Activated naive CD8-positive, alpha-beta T cell treated with anti-CD3 and anti-CD28 coated beads, Interleukin-2, amount 10 ng/mL, durations not matched to agents 7 days and 5 days (primary cell): ENCODE measurements at regions not wholly inside any gene's neighbourhood (a gene's known extent, or its start where the extent isn't known, plus 50 kb on each side); places are given as distances from the start of the nearest gene placed in this dataset.

ENCODE experiments used
- ATAC-seq: fragments of 150-1000 bp; cut with Tn5 transposase; one replicate; pipeline ENCODE4 v1.10.0; 2021; ENCODE audit warnings: low read depth, moderate library complexity
- POLR2A ChIA-PET: fragments of 350-600 bp; sonication (Branson Sonifier 250); formaldehyde crosslinking; loops from one replicate; lab custom pipeline; 2021; ENCODE audit warnings: antibody characterized with exemption; lab: Charles Lee
- DNase-seq: peaks from one replicate; pipeline ENCODE4 v3.0.0; 2021
- H3K27ac Mint-ChIP-seq: one replicate; pipeline ENCODE4 v1.8.0; 2022; ENCODE audit warnings: mild to moderate bottlenecking, mixed read lengths
- H3K27me3 Mint-ChIP-seq: one replicate; pipeline ENCODE4 v1.8.0; 2022; ENCODE audit warnings: mild to moderate bottlenecking, moderate library complexity, mixed read lengths
- H3K36me3 Mint-ChIP-seq: one replicate; pipeline ENCODE4 v1.8.0; 2021; ENCODE audit warnings: mild to moderate bottlenecking, mixed read lengths
- H3K4me1 Mint-ChIP-seq: one replicate; pipeline ENCODE4 v1.8.0; 2021; ENCODE audit warnings: mixed read lengths
- H3K4me3 Mint-ChIP-seq: one replicate; pipeline ENCODE4 v1.8.0; 2022; ENCODE audit warnings: mild to moderate bottlenecking, moderate library complexity, mixed read lengths
- H3K9me3 Mint-ChIP-seq: one replicate; pipeline ENCODE4 v1.8.0; 2021; ENCODE audit warnings: mixed read lengths

DNA sequence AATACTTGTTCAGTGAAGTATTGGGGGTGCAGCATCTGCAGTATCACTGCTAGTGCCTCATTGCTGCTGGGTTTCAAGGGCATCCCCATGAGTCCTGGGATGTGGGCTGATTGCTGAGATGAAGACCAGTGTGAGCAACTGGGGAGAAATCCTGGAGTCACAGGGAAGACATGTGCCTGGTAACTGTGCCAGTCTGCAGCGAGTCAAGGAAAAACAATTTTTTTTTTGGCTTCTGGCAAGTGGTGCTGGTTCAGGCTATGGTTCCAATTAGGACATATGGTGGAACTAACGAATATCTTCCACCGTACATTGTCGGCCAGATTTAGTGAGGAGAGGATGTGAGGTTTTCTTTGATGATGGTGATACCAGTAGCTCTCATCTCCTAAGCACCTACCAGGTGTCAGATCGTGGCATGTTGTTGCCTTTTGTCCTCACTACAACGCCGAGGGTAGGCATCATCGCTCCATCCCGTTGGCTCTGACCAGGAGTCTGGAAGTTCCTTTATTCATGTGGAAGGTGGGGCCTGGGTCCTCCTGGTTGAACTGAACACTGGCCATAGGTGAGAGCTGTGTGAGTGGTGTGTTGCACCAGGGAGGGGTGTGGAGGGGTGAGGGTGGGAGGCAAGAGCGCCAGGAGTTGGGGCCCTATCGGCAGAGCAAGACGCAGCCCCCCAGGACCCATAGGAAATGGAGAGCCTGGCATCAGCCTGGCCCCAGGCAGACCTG lies 118.0 kb upstream of the HS6ST1 start:
- peaks cover 2% of the 10 kb centered on the region for H3K4me1 Mint-ChIP-seq
- no peaks in the 10 kb centered on the region for H3K36me3 Mint-ChIP-seq
- peaks cover 12% of the 10 kb centered on the region for H3K27me3 Mint-ChIP-seq
- H3K9me3 Mint-ChIP-seq = no peaks in the 10 kb centered on the region
- H3K4me3 Mint-ChIP-seq = no peak overlapping the region
- H3K27ac Mint-ChIP-seq = no peak overlapping the region
- ATAC-seq (no peak), DNase-seq (no peak)
- POLR2A ChIA-PET = no interaction called here

DNA sequence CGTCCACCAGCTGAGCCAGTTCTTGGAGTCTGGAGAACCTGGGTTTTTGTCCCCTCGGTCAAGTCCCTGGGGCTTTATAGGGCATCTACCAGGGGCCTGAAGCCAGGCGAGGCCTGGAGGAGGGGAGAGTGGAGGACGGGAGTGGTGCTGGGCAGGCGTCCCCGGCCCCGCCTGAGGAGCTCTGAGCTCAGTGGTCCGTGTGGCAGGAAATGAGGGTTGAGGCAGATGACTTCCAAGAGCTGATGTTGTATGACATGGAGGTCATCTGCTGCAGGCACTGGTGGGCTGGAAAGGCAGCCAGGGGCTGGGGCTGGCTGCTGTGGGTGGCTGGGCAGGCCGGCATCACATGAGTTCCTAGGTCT lies 118.5 kb upstream of the HS6ST1 start:
- no peak for DNase-seq
- POLR2A ChIA-PET = no interaction called here
- no peak overlapping the region for H3K4me3 Mint-ChIP-seq
- no peak for ATAC-seq
- no peaks in the 10 kb centered on the region for H3K36me3 Mint-ChIP-seq
- H3K4me1 Mint-ChIP-seq = peaks cover 2% of the 10 kb centered on the region
- peaks cover 12% of the 10 kb centered on the region for H3K27me3 Mint-ChIP-seq
- H3K27ac Mint-ChIP-seq = no peak overlapping the region
- H3K9me3 Mint-ChIP-seq = no peaks in the 10 kb centered on the region

DNA sequence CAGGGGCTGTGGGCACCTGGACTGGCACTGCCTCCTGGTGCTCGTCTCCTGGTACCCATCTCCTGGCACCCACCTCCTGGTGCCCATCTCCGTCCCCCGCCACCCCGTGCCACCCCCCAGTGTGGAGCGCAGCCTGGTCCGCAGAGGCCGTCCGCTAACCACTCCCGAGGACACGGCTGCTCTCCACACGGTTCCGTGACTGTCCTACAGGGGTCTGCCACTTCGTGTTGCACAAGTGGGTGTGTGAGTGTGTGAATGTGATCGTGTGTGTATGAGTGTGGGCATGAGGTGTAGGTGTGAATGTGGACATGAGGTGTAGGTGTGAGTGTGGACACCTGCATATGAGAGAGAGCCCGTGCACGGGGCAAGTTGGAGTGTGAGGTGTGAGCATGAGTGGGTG lies 119.4 kb upstream of the HS6ST1 start:
- Mint-ChIP-seq H3K4me3 (no peak overlapping the region), H3K27me3 (peaks cover 9% of the 10 kb centered on the region), H3K4me1 (peaks cover 2% of the 10 kb centered on the region), H3K27ac (no peak overlapping the region), H3K9me3 (no peaks in the 10 kb centered on the region), H3K36me3 (no peaks in the 10 kb centered on the region)
- DNase-seq = no peak
- POLR2A ChIA-PET = no interaction called here
- ATAC-seq = no peak

DNA sequence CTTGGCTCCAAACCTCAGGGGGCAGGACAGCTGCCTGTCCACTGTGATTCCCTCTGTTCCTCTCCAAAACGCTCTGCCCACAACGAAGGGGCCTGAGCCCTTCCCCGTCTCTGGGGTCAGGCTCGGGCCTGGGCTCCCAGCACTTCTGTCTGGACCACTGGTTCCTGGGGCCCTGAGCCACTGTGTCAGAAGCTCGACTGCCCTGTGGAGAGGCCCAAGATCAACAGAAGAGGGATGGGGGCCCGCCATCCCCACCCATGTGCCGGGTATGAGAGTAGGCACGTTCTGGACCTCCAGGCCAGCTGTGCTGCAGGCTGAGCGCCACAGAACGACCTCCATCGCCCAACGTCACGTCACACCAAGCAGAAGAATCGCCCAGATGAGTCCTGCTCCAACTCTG lies 119.9 kb upstream of the HS6ST1 start:
- Mint-ChIP-seq H3K27me3 (peaks cover 9% of the 10 kb centered on the region), H3K9me3 (no peaks in the 10 kb centered on the region), H3K27ac (no peak overlapping the region), H3K4me1 (peaks cover 2% of the 10 kb centered on the region), H3K4me3 (no peak overlapping the region), H3K36me3 (no peaks in the 10 kb centered on the region)
- DNase-seq (no peak), ATAC-seq (no peak)
- POLR2A ChIA-PET = no interaction called here

DNA sequence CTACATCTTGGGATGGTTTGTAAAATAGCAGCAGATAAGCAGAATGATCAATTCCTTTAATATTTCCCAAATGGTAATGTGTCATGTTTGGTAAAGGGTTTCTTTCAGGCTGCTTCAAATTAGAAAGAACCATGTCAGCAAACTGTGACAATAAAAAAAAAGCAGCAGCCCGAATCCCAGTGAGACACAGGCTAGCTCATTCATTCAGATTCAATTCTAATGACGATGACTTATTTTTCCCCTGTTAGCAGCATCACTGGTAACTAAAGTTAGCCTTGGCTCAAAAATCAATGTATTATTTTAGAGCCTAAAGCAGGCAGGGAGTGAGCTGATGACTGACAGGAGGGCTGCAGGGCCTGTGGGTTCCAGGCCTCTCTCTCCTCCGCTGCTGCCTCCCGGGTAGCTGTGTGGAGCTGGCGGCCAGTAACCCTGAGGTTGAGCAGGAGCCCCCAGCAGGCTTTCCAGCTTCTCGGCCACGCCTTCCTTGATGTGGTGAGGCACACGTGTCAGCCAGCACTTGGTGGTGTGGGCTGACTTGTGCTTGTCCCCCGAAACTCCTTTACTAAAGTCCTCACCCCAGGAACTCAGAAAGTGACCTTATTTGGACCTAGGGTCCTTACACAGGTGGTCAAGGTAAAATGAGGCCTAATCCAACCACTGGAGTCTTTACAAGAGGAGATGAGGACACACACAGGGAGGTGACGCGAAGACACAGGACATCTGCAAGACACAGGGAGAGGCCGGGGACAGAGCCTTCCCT lies 120.5 kb upstream of the HS6ST1 start:
- POLR2A ChIA-PET = no interaction called here
- H3K4me1 Mint-ChIP-seq = peaks cover 2% of the 10 kb centered on the region
- H3K27ac Mint-ChIP-seq = no peak overlapping the region
- ATAC-seq = no peak
- H3K36me3 Mint-ChIP-seq = no peaks in the 10 kb centered on the region
- no peak overlapping the region for H3K4me3 Mint-ChIP-seq
- no peaks in the 10 kb centered on the region for H3K9me3 Mint-ChIP-seq
- no peak for DNase-seq
- H3K27me3 Mint-ChIP-seq = peaks cover 9% of the 10 kb centered on the region

DNA sequence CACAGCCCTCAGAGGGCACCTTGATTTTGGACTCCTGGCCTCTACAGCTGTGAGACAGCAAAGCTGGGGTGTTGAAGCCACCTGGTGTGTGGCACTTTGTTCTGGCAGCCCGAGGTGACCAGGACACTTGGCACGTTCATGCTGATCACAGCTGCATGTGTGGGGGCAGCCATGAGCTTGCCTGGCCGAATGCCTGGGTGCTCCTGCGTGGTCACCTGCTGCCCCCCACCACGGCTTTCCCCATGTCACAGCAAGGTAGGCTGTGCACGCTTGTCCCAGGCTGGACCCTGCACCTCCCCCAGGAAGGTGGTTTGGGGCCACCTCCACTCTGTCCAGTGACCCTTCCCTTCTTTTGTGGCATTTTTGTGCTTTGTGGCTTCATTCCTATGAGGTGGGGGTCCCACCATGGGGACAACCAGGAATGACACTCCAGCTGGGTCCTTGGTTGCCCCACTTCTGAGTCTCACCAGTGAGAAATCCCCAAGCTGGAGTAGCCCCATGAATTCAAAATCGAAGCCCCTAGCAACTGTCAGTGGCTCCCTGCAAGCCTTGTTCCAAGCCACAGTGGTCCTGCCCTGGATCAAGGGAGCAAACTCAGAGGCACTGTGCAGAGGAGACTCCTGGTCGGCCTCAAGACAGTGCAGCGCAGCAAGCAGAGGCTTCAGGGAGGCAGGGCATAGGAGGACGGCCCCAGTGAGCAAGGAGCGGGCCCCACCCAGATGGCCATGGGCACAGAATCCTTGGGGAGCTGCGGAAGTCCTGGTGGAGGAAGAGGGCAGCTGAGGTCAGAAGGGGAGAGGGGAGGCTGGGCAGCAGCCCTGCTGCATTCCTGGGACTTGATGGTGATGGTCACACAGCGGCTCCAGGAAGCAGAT lies 121.4 kb upstream of the HS6ST1 start:
- Mint-ChIP-seq H3K4me1 (peaks cover 2% of the 10 kb centered on the region), H3K9me3 (no peaks in the 10 kb centered on the region), H3K27ac (no peak overlapping the region), H3K36me3 (no peaks in the 10 kb centered on the region), H3K4me3 (no peak overlapping the region), H3K27me3 (peaks cover 9% of the 10 kb centered on the region)
- POLR2A ChIA-PET = no interaction called here
- DNase-seq (peak; percentile 14), ATAC-seq (no peak)

DNA sequence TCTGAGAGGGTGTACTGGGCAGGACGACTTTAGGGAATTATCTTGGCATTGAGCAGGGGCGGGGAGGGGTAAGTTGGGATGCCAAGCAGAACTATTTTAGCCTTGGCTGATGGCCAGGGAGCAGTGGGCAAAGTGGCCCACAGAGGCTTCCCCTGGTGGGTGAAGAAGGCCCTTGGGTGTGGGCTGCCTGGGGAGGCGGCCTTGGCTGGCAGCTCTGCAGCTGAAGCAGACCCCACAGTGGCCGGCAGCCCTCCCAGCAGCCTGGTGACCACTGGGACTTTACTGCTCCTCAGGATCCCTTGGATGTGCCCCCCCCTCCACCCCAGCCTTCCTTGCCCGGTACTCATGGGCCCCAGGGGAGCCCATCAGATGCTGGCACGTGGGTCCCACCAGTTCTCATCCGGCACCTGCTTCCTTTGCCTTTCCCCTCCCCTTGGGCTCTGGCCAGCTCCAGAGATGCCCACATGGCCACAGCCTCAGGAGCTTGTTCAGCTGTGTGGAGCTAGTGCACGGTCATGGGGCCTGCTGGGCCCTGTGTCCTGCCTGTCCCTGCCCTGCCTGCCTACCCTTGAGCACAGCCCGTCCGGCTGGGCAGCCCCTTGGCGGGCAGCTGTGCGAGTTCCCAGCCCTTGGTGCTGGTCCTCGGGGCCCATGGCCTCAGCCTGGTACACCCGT lies 122.1 kb upstream of the HS6ST1 start:
- peaks cover 2% of the 10 kb centered on the region for H3K4me1 Mint-ChIP-seq
- H3K9me3 Mint-ChIP-seq = no peaks in the 10 kb centered on the region
- no peak overlapping the region for H3K4me3 Mint-ChIP-seq
- POLR2A ChIA-PET = no interaction called here
- H3K36me3 Mint-ChIP-seq = no peaks in the 10 kb centered on the region
- H3K27ac Mint-ChIP-seq = no peak overlapping the region
- DNase-seq (peak; percentile 13), ATAC-seq (no peak)
- peaks cover 5% of the 10 kb centered on the region for H3K27me3 Mint-ChIP-seq

DNA sequence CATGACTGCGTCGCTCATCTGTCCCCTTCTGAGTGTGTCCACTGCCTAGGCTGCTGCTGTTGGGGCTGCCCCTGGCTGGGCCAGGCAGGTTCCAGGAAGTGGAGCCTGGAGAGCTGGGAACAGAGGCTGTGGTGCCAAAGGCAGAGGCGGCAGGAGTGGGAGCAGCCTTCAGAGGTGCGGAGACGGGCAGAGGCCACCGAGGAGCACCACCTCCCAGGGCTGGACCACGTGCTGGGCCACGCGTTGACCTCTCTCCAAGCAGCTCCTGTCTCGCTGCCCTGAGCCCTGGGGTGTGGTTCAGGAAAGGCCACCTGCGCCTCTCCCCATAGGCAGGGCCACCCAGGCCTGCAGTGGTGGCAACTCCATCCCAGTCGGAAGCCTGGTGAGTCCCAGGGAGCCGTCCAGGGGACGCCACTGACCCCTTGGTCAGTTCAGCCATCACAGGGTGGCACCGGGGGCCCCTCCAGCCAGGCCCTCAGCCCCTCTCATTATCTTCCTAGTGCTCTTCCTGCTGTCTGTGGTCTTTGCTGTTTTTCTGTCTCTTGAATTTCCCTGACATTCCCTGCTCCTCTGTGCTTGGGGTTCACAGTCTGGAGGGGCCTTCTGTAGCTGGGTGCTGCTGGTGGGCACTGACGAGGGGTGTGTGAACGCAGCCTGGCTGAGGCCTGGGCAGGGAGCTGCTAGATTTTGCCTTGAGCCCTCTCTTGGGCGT lies 122.8 kb upstream of the HS6ST1 start:
- POLR2A ChIA-PET = no interaction called here
- DNase-seq = no peak
- ATAC-seq = no peak
- Mint-ChIP-seq H3K27ac (no peak overlapping the region), H3K9me3 (no peaks in the 10 kb centered on the region), H3K36me3 (no peaks in the 10 kb centered on the region), H3K27me3 (peaks cover 4% of the 10 kb centered on the region), H3K4me1 (peaks cover 2% of the 10 kb centered on the region), H3K4me3 (no peak overlapping the region)

DNA sequence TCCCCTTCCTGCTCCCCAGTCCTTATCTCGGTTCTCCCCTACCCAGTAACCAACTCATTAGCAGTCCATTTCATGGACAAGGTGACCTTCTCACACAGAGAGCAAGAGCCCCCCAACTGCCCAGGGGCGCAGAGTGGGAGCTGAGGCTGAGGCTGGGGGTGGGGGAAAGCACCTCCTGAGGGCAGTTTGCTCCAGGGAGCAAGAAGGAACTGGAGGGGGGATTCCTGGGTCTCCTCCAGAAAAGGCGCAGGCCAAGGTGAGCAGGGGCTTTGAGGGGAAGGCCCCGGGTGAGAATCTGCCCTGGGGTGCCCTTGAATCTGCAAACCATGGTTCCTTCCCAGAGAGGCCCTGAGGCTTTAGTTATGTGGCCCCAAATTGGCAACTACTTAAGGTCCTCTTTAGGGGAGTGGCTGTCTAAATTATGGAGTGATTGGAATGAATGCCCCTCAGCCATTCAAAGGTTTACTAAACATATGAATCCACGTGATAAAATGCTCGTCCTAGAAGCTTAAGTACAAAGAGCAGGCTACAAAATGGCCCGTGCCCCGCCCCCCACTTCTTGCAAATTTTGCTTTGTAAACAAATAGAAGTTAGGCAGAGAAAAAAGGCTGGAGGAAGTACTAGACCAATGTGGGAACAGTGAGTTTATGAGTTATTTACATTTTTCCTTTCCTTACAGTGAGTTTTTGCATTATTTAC lies 123.5 kb upstream of the HS6ST1 start:
- Mint-ChIP-seq H3K27me3 (peaks cover 4% of the 10 kb centered on the region), H3K36me3 (no peaks in the 10 kb centered on the region), H3K27ac (no peak overlapping the region), H3K9me3 (no peaks in the 10 kb centered on the region), H3K4me1 (peaks cover 2% of the 10 kb centered on the region), H3K4me3 (no peak overlapping the region)
- ATAC-seq (no peak), DNase-seq (peak; percentile 18)
- POLR2A ChIA-PET = no interaction called here

DNA sequence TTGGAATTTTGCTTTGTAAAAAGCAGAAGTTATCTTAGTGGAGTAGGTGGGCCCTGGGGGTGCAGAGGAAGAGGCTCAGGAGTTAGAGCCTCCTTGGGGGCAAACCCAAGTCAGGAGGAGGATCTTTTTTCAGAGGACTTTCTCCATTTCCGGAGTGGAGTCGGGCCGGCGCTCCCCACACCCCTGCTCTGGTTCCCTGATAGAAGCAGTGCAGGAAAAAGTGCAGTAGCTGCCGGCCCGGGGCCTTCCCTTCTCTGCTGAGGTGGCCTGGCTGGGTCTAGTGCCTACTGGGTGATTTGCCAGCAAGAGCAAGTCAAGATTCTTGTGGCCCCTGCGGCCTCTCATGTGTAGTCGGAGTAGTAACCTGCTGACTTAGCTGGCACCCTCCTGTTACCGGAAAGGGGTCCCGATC lies 124.2 kb upstream of the HS6ST1 start:
- no peaks in the 10 kb centered on the region for H3K27me3 Mint-ChIP-seq
- no peak overlapping the region for H3K4me3 Mint-ChIP-seq
- ATAC-seq (no peak), DNase-seq (peak; percentile 3)
- H3K36me3 Mint-ChIP-seq = no peaks in the 10 kb centered on the region
- no peak overlapping the region for H3K27ac Mint-ChIP-seq
- H3K9me3 Mint-ChIP-seq = no peaks in the 10 kb centered on the region
- no peaks in the 10 kb centered on the region for H3K4me1 Mint-ChIP-seq
- POLR2A ChIA-PET = no interaction called here

DNA sequence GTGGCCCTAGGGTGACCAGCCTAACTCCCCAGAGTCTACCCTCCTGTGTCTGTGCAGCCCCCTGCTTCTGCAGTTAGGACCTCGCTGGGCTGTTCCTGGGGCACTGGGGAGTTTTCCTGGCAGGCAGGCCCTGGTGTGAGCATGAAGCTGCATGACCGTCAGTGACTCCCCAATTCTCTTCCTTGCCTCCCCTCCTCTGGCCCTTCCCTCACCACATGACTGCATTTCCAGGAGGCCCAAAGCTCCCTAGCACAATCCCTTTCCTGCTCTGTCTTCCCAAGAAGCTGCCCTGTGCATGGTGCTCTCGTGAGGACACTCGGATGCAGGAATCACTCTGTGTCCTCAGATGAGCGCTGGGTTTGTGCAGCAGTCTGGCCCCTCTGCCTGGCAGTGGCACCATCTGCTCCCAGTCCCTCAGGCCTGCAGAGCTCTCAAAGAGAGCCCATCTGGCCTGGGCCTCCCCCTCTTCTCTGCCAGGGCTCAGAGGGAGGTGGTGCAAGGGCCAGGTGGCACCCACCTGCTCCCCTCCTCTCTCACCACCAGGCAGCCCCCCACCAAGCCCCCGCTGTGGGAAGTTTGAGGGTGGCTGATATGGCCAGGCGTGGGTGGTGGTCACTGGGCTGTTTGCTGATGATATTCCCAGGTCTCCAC lies 125.6 kb upstream of the HS6ST1 start:
- H3K36me3 Mint-ChIP-seq = no peaks in the 10 kb centered on the region
- no peak overlapping the region for H3K27ac Mint-ChIP-seq
- no peaks in the 10 kb centered on the region for H3K27me3 Mint-ChIP-seq
- no peak overlapping the region for H3K4me3 Mint-ChIP-seq
- POLR2A ChIA-PET = no interaction called here
- no peaks in the 10 kb centered on the region for H3K4me1 Mint-ChIP-seq
- DNase-seq (no peak), ATAC-seq (no peak)
- H3K9me3 Mint-ChIP-seq = no peaks in the 10 kb centered on the region
